ENCODE measurements at regions not wholly inside any gene's neighbourhood (a gene's known extent, or its start where the extent isn't known, plus 50 kb on each side); places are given as distances from the start of the nearest gene placed in this dataset.
"Not testable (repeated sequence)": the region's sequence is repeated elsewhere in the genome, so short reads cannot be mapped to it uniquely, and the experiment has no call there.

GRCh38 chr12:74292351-74293194 is 245.1 kb upstream of the ATXN7L3B start:
- peak; percentile 16 to 20 for DNase-seq

GRCh38 chr12:74293689-74294131 is 243.9 kb upstream of the ATXN7L3B start:
- DNase-seq = no peak

GRCh38 chr12:74317078-74317601 is 220.5 kb upstream of the ATXN7L3B start:
- peak; percentile 43 to 56 for DNase-seq

GRCh38 chr12:74317741-74318140 is 219.9 kb upstream of the ATXN7L3B start:
- DNase-seq = no peak

GRCh38 chr12:74319886-74320285 is 217.7 kb upstream of the ATXN7L3B start:
- no peak for DNase-seq

- no peak for DNase-seq
These were observed 216.3 kb upstream of the ATXN7L3B start for GRCh38 chr12:74321381-74321780.

GRCh38 chr12:74322792-74323191 is 214.8 kb upstream of the ATXN7L3B start:
- no peak for DNase-seq

GRCh38 chr12:74328623-74329022 is 209.0 kb upstream of the ATXN7L3B start:
- no peak for DNase-seq

GRCh38 chr12:74334780-74335179 is 202.9 kb upstream of the ATXN7L3B start:
- DNase-seq = no peak

- no peak for DNase-seq
These were observed 199.7 kb upstream of the ATXN7L3B start for GRCh38 chr12:74337951-74338350.

GRCh38 chr12:74339211-74339610 is 198.4 kb upstream of the ATXN7L3B start:
- no peak for DNase-seq

- no peak for DNase-seq
These were observed 187.7 kb upstream of the ATXN7L3B start for GRCh38 chr12:74349925-74350324.

- DNase-seq = peak; percentile 2 to 13
These were observed 172.3 kb upstream of the ATXN7L3B start for GRCh38 chr12:74365178-74365964.

GRCh38 chr12:74370608-74371216 is 166.9 kb upstream of the ATXN7L3B start:
- DNase-seq = no peak

GRCh38 chr12:74379114-74379513 is 158.5 kb upstream of the ATXN7L3B start:
- no peak for DNase-seq

GRCh38 chr12:74381958-74382357 is 155.7 kb upstream of the ATXN7L3B start:
- DNase-seq = no peak

- DNase-seq = no peak
These were observed 154.7 kb upstream of the ATXN7L3B start for GRCh38 chr12:74382983-74383382.

- no peak for DNase-seq
These were observed 146.4 kb upstream of the ATXN7L3B start for GRCh38 chr12:74391283-74391682.

GRCh38 chr12:74393272-74393671 is 144.4 kb upstream of the ATXN7L3B start:
- DNase-seq = no peak

- DNase-seq = no peak
These were observed 143.0 kb upstream of the ATXN7L3B start for GRCh38 chr12:74394647-74395046.

- DNase-seq = no peak
These were observed 136.6 kb upstream of the ATXN7L3B start for GRCh38 chr12:74401035-74401434.

GRCh38 chr12:74401966-74402365 is 135.7 kb upstream of the ATXN7L3B start:
- no peak for DNase-seq

- DNase-seq = not testable (repeated sequence)
These were observed 134.5 kb upstream of the ATXN7L3B start for GRCh38 chr12:74403221-74403470.
